ENCODE measurements at regions not wholly inside any gene's neighbourhood (a gene's known extent, or its start where the extent isn't known, plus 50 kb on each side); places are given as distances from the start of the nearest gene placed in this dataset.

DNA sequence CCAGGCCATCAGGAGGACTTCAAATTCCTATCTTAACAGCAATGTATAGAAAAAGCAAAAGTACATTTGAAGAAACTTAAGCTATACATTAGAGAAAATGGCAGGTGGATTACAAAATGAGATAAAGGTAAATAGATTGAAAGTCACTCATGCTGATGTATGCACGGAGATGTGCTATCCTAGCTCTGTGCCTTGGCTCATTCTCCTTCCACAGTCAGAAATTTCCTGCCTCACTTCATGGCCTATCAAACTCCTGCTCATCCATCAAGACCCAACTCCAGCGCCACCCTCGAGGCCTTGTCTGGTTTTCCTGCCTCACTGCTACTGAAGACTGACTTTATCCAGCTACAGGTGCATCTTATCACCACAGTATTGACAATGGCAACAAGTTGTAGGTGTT is 72.9 kb downstream of the NSMCE3 start:
- H3K4me3 ChIP-seq (ENCODE audit: low read length): no peak overlapping the region
- DNase-seq (ENCODE audit: low read depth): no peak
- TF ChIP-seq, protein P1, sequence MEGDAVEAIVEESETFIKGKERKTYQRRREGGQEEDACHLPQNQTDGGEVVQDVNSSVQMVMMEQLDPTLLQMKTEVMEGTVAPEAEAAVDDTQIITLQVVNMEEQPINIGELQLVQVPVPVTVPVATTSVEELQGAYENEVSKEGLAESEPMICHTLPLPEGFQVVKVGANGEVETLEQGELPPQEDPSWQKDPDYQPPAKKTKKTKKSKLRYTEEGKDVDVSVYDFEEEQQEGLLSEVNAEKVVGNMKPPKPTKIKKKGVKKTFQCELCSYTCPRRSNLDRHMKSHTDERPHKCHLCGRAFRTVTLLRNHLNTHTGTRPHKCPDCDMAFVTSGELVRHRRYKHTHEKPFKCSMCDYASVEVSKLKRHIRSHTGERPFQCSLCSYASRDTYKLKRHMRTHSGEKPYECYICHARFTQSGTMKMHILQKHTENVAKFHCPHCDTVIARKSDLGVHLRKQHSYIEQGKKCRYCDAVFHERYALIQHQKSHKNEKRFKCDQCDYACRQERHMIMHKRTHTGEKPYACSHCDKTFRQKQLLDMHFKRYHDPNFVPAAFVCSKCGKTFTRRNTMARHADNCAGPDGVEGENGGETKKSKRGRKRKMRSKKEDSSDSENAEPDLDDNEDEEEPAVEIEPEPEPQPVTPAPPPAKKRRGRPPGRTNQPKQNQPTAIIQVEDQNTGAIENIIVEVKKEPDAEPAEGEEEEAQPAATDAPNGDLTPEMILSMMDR (IDR thresholded peaks at IDR 0.05; ENCODE audit: insufficient read depth, low read depth, low read length, missing control alignments): no peak

DNA sequence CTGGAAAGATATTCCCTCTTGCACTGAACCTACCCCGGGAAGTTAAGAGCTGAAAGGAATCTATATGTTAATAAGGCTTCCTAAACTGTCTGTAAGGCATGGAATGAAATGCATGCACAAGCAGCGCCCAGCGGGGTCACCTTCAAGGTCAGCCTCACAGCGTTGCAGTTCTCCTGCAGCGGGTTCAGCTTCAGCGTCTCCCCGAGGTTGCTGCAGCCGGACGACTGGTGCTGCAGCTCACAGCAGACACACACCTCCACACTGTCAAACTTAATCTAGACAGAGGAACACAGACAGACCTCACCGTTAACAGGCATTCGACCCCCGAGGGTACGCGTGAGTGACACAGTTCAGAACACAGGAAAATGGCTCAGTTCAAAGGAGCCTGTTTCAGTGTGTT is 73.3 kb downstream of the NSMCE3 start:
- TF ChIP-seq, protein P1 (IDR thresholded peaks at IDR 0.05; ENCODE audit: insufficient read depth, low read depth, low read length, missing control alignments): no peak
- H3K4me3 ChIP-seq (ENCODE audit: low read length): no peak overlapping the region
- DNase-seq (ENCODE audit: low read depth): no peak

DNA sequence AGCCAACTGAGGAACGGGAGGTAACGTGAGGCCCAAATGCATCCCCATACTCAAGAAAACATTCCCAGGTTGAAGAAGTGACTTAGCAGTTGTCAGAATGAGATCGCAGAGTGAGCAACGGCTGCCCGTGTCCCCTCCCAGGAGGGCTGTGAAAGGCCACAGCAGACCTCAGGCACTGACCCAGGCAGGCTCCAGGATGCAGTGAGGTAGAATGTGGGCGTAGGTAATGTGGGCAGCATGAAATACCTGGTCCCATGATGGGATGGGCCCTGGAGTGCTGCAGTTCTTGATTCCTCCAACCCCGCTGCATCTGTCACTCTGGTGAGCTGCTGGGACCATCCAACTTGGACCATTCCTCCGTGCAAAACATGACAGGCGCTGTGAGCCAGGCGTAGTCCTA is 74.8 kb downstream of the NSMCE3 start:
- TF ChIP-seq, protein P1 (IDR thresholded peaks at IDR 0.05; ENCODE audit: insufficient read depth, low read depth, low read length, missing control alignments): no peak
- no peak for DNase-seq (ENCODE audit: low read depth)
- no peak overlapping the region for H3K4me3 ChIP-seq (ENCODE audit: low read length)

DNA sequence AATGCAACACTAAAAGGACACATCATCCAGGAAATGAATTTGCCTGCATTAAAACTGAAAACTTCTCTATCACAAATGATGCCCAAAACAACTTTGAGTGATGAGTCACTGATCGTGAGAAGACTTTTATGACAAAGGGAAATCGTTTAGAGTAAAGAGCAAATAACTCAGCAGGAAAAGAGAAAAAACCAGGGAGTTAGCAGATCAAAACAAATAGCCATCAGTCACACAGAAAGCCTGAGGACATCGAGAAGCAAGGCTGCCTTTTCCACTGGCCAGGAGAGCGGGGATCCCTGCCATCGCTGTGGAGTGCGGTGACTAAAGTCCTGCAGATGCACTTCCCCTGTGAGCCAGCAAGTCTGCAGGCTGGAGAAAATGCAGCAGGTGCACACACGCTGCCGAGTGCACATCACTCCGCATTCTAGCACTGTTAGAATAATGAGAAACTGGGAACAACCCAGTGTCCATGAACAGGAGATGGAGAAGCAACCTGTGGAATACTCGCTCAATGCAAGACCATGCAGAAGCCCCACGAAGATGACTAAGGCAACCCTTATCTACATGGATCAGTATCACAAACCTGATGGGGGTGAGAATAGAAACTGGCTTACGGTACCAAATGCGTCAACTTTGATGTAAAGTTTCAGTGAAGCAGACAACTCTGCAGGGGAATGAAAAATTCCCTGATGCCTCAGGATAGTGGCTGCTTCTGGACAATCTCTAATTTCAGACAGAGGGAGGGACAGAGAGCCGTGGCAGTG is 86.4 kb downstream of the NSMCE3 start:
- no peak overlapping the region for H3K4me3 ChIP-seq (ENCODE audit: low read length)
- TF ChIP-seq, protein P1 (IDR thresholded peaks at IDR 0.05; ENCODE audit: insufficient read depth, low read depth, low read length, missing control alignments): no peak
- peak; percentile 9 for DNase-seq (ENCODE audit: low read depth)

DNA sequence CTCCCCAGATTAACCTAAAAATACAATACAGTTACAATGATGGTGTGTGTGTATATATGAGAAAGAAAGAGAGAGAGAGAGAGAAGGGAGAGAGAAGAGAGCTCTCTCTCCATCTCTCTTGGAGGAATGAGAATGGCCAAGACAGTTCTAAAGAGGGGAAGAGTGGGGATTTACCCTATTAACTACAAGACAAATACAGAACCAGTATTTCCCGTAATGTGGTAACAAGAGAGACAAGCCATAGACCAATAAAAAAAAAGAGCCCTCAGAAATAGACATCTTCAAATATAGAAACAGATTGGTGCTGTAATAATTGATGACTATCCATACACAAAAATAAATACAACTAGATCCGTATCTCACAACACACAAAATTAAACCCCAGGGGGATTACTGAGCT is 87.0 kb downstream of the NSMCE3 start:
- no peak overlapping the region for H3K4me3 ChIP-seq (ENCODE audit: low read length)
- no peak for DNase-seq (ENCODE audit: low read depth)
- TF ChIP-seq, protein P1 (IDR thresholded peaks at IDR 0.05; ENCODE audit: insufficient read depth, low read depth, low read length, missing control alignments): no peak

DNA sequence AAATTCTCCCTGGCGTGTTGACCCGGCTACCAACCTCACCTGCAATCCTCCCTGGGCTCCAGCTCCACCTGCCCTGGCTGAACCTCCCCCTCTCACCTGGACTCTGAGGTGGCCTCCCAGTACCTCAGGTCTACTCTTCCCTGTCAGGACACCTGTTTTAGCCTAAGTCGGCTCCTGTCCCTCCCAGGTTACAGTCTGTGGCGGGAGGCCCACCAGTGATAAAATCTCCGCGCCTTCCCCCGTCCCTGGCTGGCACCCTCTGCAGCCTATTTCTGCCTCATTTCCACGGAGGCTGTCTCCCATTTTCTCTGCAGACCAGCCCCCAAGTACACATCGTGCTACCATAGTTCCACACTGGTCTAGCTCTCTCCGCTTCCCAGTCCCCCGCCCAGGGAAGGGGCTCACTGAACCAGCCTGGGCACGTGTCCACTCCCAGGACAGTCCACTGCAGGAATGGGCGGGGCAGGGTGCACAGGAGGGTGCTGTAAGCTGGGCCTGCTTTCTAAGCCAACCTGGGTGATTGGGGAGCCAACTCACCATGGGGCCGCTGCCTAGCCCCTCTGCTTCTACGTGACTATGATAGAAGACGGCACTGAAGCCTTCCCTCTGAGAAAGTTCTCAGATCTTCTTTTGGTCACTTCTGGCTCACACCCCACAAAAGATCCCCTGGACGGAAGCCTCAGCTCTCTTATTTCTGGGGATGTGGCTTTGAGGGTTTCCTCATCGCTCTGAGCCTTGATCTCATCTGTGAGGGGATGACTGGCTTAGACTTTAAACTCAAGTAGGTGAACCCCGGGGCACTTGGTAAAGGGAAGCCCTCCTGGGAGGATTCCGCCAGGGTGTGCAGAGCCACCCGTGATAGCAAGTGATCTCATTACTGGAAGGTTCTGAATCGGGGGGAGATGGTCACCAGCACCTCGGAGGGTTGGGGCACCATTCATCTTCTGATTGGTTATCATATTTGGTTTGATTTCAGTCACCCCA is 96.6 kb downstream of the NSMCE3 start:
- TF ChIP-seq, protein P1 (IDR thresholded peaks at IDR 0.05; ENCODE audit: insufficient read depth, low read depth, low read length, missing control alignments): no peak
- DNase-seq (ENCODE audit: low read depth): no peak
- no peak overlapping the region for H3K4me3 ChIP-seq (ENCODE audit: low read length)

All from epithelial cell of esophagus (primary cell).